LNCAP (cell line): ENCODE measurements at regions not wholly inside any gene's neighbourhood (a gene's known extent, or its start where the extent isn't known, plus 50 kb on each side); places are given as distances from the start of the nearest gene placed in this dataset.

Source experiments
- TF ChIP-seq, protein P1 (sequence below): fragments of 450-650 bp; IDR thresholded peaks from 2 replicates; pipeline ENCODE4 v1.5.1; 2017; ENCODE audit warnings: mild to moderate bottlenecking

DNA sequence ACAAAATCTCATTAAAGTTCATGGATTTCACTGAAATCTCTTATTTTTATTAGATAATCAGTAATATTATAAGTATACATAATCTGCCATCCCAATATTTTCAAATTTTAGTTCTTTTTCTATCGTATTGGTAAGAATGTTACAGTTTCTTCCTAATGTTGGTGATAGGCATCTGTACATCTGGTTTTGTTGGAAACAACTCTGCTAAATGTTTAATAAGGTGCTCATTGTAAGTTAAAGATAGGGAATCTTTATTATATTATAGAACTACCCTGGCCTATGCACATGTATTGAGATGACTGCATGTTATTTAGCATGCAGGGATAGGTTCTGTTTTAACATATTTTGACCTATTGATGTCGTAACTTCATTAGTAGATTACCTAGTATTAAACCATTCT, 188.6 kb upstream of the PRPS1L1 start:
- TF ChIP-seq, protein P1, sequence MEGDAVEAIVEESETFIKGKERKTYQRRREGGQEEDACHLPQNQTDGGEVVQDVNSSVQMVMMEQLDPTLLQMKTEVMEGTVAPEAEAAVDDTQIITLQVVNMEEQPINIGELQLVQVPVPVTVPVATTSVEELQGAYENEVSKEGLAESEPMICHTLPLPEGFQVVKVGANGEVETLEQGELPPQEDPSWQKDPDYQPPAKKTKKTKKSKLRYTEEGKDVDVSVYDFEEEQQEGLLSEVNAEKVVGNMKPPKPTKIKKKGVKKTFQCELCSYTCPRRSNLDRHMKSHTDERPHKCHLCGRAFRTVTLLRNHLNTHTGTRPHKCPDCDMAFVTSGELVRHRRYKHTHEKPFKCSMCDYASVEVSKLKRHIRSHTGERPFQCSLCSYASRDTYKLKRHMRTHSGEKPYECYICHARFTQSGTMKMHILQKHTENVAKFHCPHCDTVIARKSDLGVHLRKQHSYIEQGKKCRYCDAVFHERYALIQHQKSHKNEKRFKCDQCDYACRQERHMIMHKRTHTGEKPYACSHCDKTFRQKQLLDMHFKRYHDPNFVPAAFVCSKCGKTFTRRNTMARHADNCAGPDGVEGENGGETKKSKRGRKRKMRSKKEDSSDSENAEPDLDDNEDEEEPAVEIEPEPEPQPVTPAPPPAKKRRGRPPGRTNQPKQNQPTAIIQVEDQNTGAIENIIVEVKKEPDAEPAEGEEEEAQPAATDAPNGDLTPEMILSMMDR: no peak

GRCh38 chr7:18221377-18222293, 194.0 kb upstream of the PRPS1L1 start:
- TF ChIP-seq, protein P1: no peak

- TF ChIP-seq, protein P1: no peak
These were observed 195.0 kb upstream of the PRPS1L1 start for GRCh38 chr7:18222636-18223035.

DNA sequence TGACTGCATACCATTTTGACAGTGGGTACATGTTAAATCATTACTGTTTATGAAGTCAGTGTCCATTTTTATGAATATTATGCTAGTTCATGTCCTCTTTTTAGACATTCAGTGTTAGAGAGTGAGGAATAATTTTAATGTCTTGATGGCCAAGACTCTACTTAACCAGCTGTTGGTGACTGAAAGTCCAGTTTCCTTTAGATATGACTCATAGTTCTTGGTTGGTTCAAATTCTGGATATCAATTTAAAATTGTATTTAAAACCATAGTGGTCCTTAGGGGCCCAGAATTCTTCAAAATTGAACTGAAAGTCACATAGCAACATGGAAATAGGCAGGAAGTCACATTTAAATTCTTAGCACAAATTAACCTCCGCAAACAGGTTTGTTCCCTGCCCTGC, 196.5 kb upstream of the PRPS1L1 start:
- TF ChIP-seq, protein P1: no peak

- TF ChIP-seq, protein P1: no peak
These were observed 197.4 kb upstream of the PRPS1L1 start for GRCh38 chr7:18225067-18225466.

DNA sequence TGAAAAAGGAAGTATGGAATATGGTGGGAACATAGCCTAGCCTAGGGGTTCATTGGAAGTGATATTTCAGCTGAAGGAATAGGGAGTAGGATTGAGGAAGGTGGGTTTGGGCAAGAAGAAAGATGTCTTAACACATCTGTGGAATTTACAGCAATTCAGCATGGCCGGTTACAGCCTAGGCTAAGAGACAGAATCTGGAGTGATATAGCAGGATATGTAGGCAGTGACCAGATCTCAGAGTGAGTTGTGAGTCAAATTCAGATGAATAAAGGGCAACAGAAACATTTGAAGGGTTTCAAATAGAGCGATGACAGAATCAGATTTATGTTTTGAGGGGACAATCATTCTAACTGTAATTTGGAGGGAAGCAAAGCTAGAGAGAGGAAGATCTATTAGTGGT, 199.0 kb upstream of the PRPS1L1 start:
- TF ChIP-seq, protein P1: no peak

GRCh38 chr7:18228686-18229085, 201.0 kb upstream of the PRPS1L1 start:
- TF ChIP-seq, protein P1: no peak

- TF ChIP-seq, protein P1: no peak
These were observed 202.6 kb upstream of the PRPS1L1 start for GRCh38 chr7:18230271-18230670.
